ENCODE measurements at regions not wholly inside any gene's neighbourhood (a gene's known extent, or its start where the extent isn't known, plus 50 kb on each side); places are given as distances from the start of the nearest gene placed in this dataset.

DNA sequence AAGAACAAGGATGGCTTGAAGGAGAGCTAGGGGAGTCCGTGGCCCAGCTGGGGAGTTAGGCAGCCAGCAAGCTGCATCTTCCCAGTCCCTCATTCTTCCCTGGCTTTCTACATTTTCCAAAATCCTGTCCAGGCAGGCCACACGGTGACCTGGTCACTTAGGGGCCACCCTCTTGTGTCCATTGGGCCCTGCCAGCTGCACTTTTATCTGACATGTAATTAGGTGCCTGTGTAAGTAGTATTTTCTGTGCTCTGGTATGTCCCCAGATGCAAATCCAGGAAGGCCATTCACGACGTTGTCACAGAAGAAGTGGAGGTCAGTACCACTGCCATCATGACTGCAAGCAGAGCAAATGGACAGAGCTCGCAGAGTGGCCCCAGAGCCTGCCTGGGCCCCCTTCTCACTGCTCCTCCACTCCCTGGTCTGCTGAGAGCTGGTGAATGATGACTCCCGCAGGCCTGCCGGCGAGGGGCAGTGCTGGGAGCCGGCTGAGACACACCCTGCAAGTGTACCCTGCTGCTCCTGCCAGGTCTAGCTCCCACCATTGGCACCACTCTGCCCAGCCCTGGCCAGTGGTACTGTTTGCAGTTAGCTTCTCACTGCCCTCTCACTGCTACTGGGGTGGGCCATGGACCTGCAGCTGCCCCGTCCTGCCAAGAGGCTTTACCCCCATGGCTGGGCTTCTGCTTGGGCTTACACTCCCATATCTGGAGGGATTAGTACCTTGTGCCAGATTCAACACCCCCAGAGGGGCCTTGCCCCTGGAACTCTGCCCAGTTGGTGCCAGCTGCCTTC is 98.2 kb downstream of the GLRX3 start:
- no peak for DNase-seq (ENCODE audit: low read depth, low spot score)
- TF ChIP-seq, protein P1, sequence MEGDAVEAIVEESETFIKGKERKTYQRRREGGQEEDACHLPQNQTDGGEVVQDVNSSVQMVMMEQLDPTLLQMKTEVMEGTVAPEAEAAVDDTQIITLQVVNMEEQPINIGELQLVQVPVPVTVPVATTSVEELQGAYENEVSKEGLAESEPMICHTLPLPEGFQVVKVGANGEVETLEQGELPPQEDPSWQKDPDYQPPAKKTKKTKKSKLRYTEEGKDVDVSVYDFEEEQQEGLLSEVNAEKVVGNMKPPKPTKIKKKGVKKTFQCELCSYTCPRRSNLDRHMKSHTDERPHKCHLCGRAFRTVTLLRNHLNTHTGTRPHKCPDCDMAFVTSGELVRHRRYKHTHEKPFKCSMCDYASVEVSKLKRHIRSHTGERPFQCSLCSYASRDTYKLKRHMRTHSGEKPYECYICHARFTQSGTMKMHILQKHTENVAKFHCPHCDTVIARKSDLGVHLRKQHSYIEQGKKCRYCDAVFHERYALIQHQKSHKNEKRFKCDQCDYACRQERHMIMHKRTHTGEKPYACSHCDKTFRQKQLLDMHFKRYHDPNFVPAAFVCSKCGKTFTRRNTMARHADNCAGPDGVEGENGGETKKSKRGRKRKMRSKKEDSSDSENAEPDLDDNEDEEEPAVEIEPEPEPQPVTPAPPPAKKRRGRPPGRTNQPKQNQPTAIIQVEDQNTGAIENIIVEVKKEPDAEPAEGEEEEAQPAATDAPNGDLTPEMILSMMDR (IDR thresholded peaks at IDR 0.05; ENCODE audit: insufficient read depth, low read length, missing control alignments), result no peak
- ChIA-PET POLR2A (no interaction called here), CTCF (no interaction called here)
- H3K4me3 ChIP-seq (ENCODE audit: low read depth, low read length), result no peak overlapping the region

DNA sequence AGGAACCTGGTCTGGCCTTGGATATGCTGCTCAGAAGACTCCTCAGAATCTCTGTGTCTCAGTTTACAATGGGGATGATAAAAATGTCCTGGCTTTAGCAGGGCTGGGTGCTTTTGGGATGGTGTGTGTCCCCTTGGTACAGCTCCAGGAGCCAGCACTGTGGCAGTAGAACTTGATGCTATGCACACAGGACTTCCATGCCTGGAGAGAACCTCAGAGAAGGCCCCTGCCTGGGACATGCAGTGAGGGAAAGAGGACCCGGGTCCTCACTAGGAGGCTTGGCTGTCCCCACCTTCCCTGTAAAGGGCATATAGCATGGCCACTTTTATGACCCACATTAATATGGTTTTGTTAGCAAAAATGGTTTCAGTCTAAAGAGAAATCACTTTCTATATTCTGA is 100.5 kb downstream of the GLRX3 start:
- POLR2A ChIA-PET, result no interaction called here

DNA sequence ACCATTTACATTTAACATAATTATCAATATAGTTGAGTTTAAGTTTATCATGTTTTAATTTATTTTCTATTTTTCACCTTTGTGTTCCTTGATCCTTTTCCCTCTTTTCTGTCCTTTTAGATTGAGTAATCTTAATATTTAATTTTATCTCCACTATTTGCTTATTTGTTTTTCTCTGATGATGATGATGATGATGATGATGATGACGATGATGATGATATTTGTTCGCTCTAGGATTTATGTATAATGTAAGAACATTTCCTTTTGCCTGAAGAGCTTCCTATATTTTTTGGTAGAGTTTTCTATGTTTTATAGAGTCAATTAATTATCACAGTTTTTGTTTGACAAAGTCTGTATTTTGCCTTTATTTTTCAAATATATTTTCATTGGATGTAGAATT is 104.2 kb downstream of the GLRX3 start:
- H3K4me3 ChIP-seq (ENCODE audit: low read depth, low read length), result no peak overlapping the region
- POLR2A ChIA-PET, result no interaction called here
- no peak for DNase-seq (ENCODE audit: low read depth, low spot score)
- TF ChIP-seq, protein P1 (IDR thresholded peaks at IDR 0.05; ENCODE audit: insufficient read depth, low read length, missing control alignments), result no peak
- CTCF ChIA-PET, result no interaction called here

More for the DNA sequence above, 100.5 kb downstream of the GLRX3 start:
- TF ChIP-seq, protein P1 (IDR thresholded peaks at IDR 0.05; ENCODE audit: insufficient read depth, low read length, missing control alignments), result no peak
- CTCF ChIA-PET, result no interaction called here
- no peak overlapping the region for H3K4me3 ChIP-seq (ENCODE audit: low read depth, low read length)
- no peak for DNase-seq (ENCODE audit: low read depth, low spot score)

DNA sequence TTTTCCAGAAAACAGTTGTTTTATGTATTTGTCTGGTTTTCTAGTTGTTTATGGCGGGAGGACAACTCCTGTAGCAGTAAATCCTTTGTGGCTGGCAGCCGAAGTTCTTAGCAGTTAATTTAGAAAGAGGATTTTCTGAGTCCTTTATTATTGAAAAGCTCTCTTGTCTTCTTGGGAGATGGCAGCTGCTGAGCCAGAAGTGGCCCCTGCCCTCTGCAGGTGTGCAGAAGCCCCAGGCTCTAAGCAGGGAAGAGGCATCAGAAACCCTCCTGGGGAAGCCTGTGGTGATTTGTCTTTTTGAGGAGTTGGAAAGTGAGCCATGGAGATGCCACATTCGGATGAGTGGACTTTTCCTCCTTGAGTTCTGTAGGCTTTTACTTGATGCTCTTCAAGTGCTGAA is 106.3 kb downstream of the GLRX3 start:
- no peak for DNase-seq (ENCODE audit: low read depth, low spot score)

DNA sequence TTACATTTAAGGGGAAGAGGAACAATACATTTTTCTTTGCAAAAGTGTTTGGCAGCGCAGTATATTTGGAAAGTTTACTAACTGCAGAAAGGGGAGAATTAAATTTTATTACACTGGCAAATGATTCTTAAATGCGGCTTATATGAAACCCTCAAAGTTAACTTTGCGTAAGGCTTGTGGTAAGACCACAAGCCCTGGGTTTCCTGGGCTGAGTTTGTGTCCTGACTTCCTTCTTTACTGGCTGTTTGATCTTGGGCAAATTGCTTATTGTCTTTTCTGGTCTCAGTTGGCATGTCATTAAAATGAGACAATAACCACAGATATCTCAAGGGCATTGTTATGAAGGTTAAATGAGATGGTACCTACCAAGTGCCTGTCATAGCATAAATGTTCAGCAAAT is 106.8 kb downstream of the GLRX3 start:
- ChIA-PET CTCF (no interaction called here), POLR2A (no interaction called here)
- TF ChIP-seq, protein P1 (IDR thresholded peaks at IDR 0.05; ENCODE audit: insufficient read depth, low read length, missing control alignments), result no peak
- no peak for DNase-seq (ENCODE audit: low read depth, low spot score)
- H3K4me3 ChIP-seq (ENCODE audit: low read depth, low read length), result no peak overlapping the region

More for the DNA sequence above, 106.3 kb downstream of the GLRX3 start:
- ChIA-PET POLR2A (no interaction called here), CTCF (no interaction called here)
- no peak overlapping the region for H3K4me3 ChIP-seq (ENCODE audit: low read depth, low read length)
- TF ChIP-seq, protein P1 (IDR thresholded peaks at IDR 0.05; ENCODE audit: insufficient read depth, low read length, missing control alignments), result no peak

DNA sequence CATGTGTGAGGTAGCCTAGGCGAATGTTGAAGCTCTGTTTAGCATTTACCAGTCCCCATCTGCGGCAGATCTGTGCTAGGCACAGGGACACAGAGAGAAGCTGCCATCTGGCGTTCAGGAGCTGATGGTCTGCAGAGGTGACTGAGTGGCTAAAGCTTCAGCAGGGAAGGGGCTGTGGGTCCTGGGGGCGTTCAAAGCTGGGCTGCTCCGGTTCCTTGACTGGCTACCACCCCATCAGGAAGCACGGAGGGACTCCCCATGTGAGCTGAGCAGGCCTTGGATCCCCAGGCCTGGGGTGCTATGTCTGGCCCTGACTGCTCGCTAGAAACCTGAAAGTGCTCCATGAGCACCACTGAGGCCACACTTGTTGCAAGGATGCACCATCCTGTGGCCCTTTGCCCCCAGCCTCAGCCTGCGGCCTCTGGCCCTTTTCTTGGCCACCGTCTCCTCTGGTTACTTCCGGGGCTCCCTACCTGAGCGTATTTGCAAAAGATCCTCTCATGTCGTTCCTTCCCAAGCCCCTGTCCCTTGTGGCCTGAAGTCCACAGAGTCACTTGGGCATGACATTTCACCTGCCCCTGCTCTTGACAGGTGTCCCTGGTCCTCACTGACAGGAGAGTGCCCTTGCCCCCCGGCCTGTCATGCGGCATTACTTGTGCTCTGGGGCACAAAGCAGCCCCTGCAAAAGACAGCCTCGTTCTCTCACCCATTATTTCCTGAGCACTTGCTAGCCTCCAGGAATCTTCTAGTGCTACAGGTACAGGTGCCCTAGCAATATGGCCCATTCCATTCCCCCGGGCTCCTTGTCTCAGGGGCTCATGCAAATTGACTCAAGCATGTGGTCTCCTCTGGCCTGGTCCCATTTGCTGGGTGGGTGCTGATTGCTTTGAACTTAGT is 108.1 kb downstream of the GLRX3 start:
- ChIA-PET POLR2A (no interaction called here), CTCF (no interaction called here)
- H3K4me3 ChIP-seq (ENCODE audit: low read depth, low read length), result no peak overlapping the region
- DNase-seq (ENCODE audit: low read depth, low spot score), result no peak
- TF ChIP-seq, protein P1 (IDR thresholded peaks at IDR 0.05; ENCODE audit: insufficient read depth, low read length, missing control alignments), result no peak
